Renal pelvis (tissue), 1 donor: ENCODE measurements at regions not wholly inside any gene's neighbourhood (a gene's known extent, or its start where the extent isn't known, plus 50 kb on each side); places are given as distances from the start of the nearest gene placed in this dataset.

Experiments used
- DNase-seq: peaks from one replicate; pipeline ENCODE4 v3.0.0-alpha.2; 2013

GRCh38 chr5:160956051-160956450 is 104.0 kb upstream of the ATP10B start:
- DNase-seq: no peak

- no peak for DNase-seq
Observed at GRCh38 chr5:160950311-160950710, 98.3 kb upstream of the ATP10B start.

- no peak for DNase-seq
Observed at GRCh38 chr5:160940725-160941124, 88.7 kb upstream of the ATP10B start.

GRCh38 chr5:160938532-160938931 is 86.5 kb upstream of the ATP10B start:
- no peak for DNase-seq

GRCh38 chr5:160937570-160937969 is 85.6 kb upstream of the ATP10B start:
- DNase-seq: no peak

- no peak for DNase-seq
Observed at GRCh38 chr5:160935776-160936175, 83.8 kb upstream of the ATP10B start.

- DNase-seq: no peak
Observed at GRCh38 chr5:160931283-160931682, 79.3 kb upstream of the ATP10B start.

- peak; percentile 69 for DNase-seq
Observed at GRCh38 chr5:160930406-160930805, 78.4 kb upstream of the ATP10B start.

GRCh38 chr5:160929906-160930305 is 77.9 kb upstream of the ATP10B start:
- no peak for DNase-seq

- DNase-seq: no peak
Observed at GRCh38 chr5:160929360-160929759, 77.3 kb upstream of the ATP10B start.

- DNase-seq: peak; percentile 61
Observed at GRCh38 chr5:160926428-160926827, 74.4 kb upstream of the ATP10B start.

GRCh38 chr5:160925281-160925680 is 73.3 kb upstream of the ATP10B start:
- DNase-seq: no peak

GRCh38 chr5:160923936-160924710 is 72.1 kb upstream of the ATP10B start:
- DNase-seq: peak; percentile 66

GRCh38 chr5:160923411-160923810 is 71.4 kb upstream of the ATP10B start:
- DNase-seq: no peak

GRCh38 chr5:160922311-160922710 is 70.3 kb upstream of the ATP10B start:
- no peak for DNase-seq

- no peak for DNase-seq
Observed at GRCh38 chr5:160921423-160922285, 69.6 kb upstream of the ATP10B start.

- DNase-seq: no peak
Observed at GRCh38 chr5:160919626-160920025, 67.6 kb upstream of the ATP10B start.

- DNase-seq: no peak
Observed at GRCh38 chr5:160918386-160918785, 66.4 kb upstream of the ATP10B start.

- DNase-seq: no peak
Observed at GRCh38 chr5:160906090-160906489, 54.1 kb upstream of the ATP10B start.

GRCh38 chr5:160905285-160905684 is 53.3 kb upstream of the ATP10B start:
- DNase-seq: no peak

GRCh38 chr5:160904591-160904990 is 52.6 kb upstream of the ATP10B start:
- DNase-seq: no peak

GRCh38 chr5:160903551-160903950 is 51.5 kb upstream of the ATP10B start:
- DNase-seq: no peak

- DNase-seq: no peak
Observed at GRCh38 chr5:160903076-160903475, 51.1 kb upstream of the ATP10B start.
